T-helper 17 cell (primary cell): ENCODE measurements at regions not wholly inside any gene's neighbourhood (a gene's known extent, or its start where the extent isn't known, plus 50 kb on each side); places are given as distances from the start of the nearest gene placed in this dataset.

ENCODE experiments used
- ATAC-seq: fragments of 150-1000 bp; cut with Tn5 transposase; 2 replicates; pipeline ENCODE4 v1.10.0; 2021; ENCODE audit warnings: mild to moderate bottlenecking, moderate library complexity
- DNase-seq, 3 donors: peaks; one replicate each; pipeline versions ENCODE4 v3.0.0 to v3.0.0-alpha.2; 2020 to 2021
- H3K9me3 ChIP-seq: one replicate; pipeline ENCODE4 v1.7.0; 2013; ENCODE audit warnings: low read length, mild to moderate bottlenecking; ENCODE audit not compliant: control insufficient read depth, poor library complexity, severe bottlenecking
- H3K27ac Mint-ChIP-seq: one replicate; pipeline ENCODE4 v1.8.0; 2022; ENCODE audit warnings: mild to moderate bottlenecking, moderate library complexity, mixed read lengths
- H3K27me3 Mint-ChIP-seq: one replicate; pipeline ENCODE4 v1.8.0; 2022; ENCODE audit warnings: mixed read lengths
- H3K36me3 Mint-ChIP-seq: one replicate; pipeline ENCODE4 v1.8.0; 2022; ENCODE audit warnings: low read depth, mixed read lengths
- H3K4me1 Mint-ChIP-seq: one replicate; pipeline ENCODE4 v1.8.0; 2022; ENCODE audit warnings: mild to moderate bottlenecking, mixed read lengths
- H3K4me3 Mint-ChIP-seq: one replicate; pipeline ENCODE4 v1.8.0; 2022; ENCODE audit warnings: mild to moderate bottlenecking, moderate library complexity, mixed read lengths

DNA sequence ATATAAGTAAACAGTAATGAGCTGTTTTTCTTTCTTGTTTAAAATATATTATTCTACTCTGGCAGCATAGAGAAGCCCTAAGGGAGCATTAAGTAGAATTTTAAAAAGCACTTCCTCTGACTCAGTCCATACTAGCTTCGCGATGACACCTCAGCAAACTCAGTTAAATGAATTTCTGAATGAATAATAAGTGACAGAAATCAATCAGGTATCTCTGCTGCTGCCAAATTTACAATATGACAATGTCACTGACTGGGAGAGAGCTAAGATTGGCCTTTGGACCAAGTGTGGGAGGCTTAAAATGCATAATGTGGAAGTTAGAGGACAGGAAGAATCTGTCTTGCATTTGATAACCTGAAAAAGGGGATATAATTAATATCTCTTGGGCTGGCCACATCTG is 296.1 kb downstream of the HHIPL2 start:
- no peak for ATAC-seq
- H3K4me3 Mint-ChIP-seq, result no peak overlapping the region

DNA sequence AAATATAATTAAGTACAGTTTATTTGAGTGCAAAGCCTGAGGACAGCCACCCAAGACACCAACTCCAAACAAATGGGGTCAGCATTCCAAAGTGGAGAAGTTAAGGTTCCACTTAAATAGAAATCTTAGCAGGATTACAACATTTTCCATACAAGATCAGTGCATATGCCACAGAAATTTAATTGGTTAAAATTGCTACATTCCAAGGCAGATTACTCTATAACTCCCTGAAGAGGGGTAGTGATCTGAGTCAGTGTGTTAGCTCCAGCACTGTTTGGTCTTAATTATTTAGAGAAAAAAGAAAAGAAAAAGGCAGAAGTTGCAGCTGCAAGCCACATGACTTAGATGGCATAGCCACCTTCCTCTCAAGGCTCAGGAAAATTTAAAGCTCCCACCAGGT is 297.5 kb downstream of the HHIPL2 start:
- H3K9me3 ChIP-seq, result no peaks in the 10 kb centered on the region
- peaks cover 4% of the 10 kb centered on the region for H3K27me3 Mint-ChIP-seq
- no peak overlapping the region for H3K4me3 Mint-ChIP-seq
- H3K4me1 Mint-ChIP-seq, result peaks cover 6% of the 10 kb centered on the region
- ATAC-seq (no peak), DNase-seq (no peak)
- H3K27ac Mint-ChIP-seq, result peak overlapping the region; percentile 16
- peaks cover 4% of the 10 kb centered on the region for H3K36me3 Mint-ChIP-seq

More for the DNA sequence above, 296.1 kb downstream of the HHIPL2 start:
- peaks cover 4% of the 10 kb centered on the region for H3K36me3 Mint-ChIP-seq
- H3K9me3 ChIP-seq, result no peaks in the 10 kb centered on the region
- peaks cover 6% of the 10 kb centered on the region for H3K27me3 Mint-ChIP-seq
- DNase-seq, result no peak
- H3K27ac Mint-ChIP-seq, result no peak overlapping the region
- peaks cover 6% of the 10 kb centered on the region for H3K4me1 Mint-ChIP-seq

DNA sequence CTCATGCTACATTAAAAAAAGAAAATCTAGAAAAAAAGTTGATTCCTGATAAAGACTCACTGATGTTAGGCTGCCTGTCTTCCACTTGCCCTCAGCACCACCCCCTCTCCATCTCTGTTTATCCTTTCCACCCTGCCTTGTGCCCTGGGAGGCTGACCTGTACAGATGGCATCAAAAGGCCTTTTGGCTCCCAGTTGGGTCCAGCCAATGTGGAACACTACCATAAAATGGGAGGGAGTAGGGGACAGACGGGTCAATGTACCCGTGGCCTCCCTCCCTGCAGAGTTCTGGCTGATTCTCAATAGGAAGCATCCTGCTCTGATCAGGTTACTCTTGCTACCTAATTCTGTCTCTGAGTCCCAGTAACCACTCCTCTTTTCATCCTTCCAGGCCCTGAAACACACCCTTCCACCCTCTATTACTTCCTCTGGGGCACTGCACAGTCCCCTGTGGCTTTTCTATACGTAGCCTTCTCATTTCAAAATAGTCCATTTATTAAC is 300.0 kb downstream of the HHIPL2 start:
- Mint-ChIP-seq H3K27ac (peak overlapping the region; percentile 22), H3K4me3 (no peak overlapping the region), H3K4me1 (peaks cover 8% of the 10 kb centered on the region), H3K27me3 (peaks cover under 1% of the 10 kb centered on the region), H3K36me3 (peaks cover 2% of the 10 kb centered on the region)
- H3K9me3 ChIP-seq, result no peaks in the 10 kb centered on the region
- ATAC-seq (no peak), DNase-seq (no peak)

DNA sequence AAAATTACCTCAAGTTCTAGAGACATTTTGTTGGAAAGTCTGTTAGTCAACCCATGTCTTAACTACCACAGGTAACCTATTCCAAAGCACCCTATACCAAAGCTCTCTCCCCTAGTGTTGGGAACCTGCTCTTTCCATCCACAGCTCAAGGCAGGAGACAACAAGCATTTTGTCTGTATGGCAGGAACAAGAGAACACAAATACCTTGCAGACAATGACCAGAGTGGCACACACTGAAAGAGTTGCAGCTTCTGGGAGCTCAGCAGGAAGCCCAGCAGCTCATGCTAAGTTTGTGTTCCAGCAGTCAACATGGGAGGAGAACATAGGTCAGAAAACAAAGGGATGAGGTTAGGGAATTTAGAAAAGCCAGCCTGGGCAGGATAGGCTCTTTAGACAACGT is 300.8 kb downstream of the HHIPL2 start:
- Mint-ChIP-seq H3K27me3 (peaks cover 6% of the 10 kb centered on the region), H3K27ac (no peak overlapping the region), H3K36me3 (no peaks in the 10 kb centered on the region), H3K4me3 (peak overlapping the region; percentile 25), H3K4me1 (peaks cover 8% of the 10 kb centered on the region)
- no peaks in the 10 kb centered on the region for H3K9me3 ChIP-seq
- DNase-seq, result no peak
- ATAC-seq, result no peak

DNA sequence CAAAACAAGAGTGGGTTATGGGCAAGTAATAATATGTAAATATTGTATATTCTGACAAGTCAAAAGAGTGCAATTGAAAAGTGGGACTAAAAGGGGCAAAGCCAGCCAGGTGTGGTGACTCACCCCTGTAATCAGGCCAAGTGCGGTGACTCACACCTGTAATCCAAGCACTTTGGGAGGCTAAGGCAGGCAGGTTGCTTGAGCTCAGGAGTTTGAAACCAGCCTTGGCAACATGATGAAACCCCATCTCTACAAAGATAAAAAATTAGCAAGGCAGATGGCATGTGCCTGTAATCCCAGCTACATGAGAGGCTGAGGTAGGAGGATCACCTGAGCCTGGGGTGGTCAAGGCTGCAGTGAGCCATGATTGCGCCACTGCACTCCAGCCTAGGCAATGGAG is 304.0 kb downstream of the HHIPL2 start:
- ATAC-seq, result no peak
- no peak overlapping the region for H3K27ac Mint-ChIP-seq
- H3K9me3 ChIP-seq, result no peaks in the 10 kb centered on the region
- peaks cover 6% of the 10 kb centered on the region for H3K27me3 Mint-ChIP-seq
- no peak for DNase-seq
- H3K36me3 Mint-ChIP-seq, result no peaks in the 10 kb centered on the region
- peaks cover 8% of the 10 kb centered on the region for H3K4me1 Mint-ChIP-seq
- no peak overlapping the region for H3K4me3 Mint-ChIP-seq

DNA sequence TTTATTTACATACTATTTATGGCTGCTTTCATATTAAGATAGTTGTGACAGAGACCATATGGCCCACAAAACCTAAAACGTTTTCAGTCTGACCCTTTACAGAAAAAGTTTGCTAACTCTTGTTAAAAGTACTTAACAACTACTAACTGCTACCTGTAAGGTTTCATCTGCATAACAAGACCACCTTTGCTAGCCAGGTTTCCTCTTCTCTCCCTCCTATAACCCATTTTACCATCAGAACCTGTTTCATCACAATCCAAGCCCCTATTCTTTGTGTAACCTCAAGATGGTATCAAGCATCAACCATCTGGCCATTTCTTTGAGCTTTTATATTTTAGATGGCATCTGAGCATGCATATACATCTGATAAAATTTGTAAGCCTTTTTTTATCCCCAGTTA is 305.4 kb downstream of the HHIPL2 start:
- ATAC-seq, result no peak

DNA sequence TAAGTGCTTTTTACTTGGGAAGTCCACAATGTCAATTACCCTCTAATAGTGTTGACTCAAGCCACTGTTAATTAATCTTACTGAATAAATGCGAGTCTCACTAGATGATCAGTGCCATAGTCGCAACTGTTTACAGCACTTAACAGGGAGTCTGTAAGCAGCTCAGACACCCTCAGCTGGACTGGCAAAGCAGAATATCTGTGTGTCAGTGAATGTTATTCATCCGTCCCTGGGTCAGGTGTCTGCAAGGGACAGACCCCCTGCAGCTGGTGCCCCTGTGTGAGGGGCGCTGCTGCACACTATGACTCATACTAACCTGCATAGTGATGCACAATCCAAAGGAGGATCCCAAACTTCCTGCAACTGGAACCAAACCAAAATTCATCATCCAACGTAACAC is 306.5 kb downstream of the HHIPL2 start:
- Mint-ChIP-seq H3K4me3 (no peak overlapping the region), H3K27me3 (peaks cover 11% of the 10 kb centered on the region), H3K27ac (no peak overlapping the region), H3K36me3 (no peaks in the 10 kb centered on the region), H3K4me1 (peaks cover 2% of the 10 kb centered on the region)
- no peak for DNase-seq
- no peaks in the 10 kb centered on the region for H3K9me3 ChIP-seq
- no peak for ATAC-seq

More for the DNA sequence above, 305.4 kb downstream of the HHIPL2 start:
- Mint-ChIP-seq H3K27me3 (peaks cover 8% of the 10 kb centered on the region), H3K27ac (no peak overlapping the region), H3K4me1 (peaks cover 2% of the 10 kb centered on the region), H3K4me3 (no peak overlapping the region), H3K36me3 (no peaks in the 10 kb centered on the region)
- no peaks in the 10 kb centered on the region for H3K9me3 ChIP-seq
- no peak for DNase-seq

DNA sequence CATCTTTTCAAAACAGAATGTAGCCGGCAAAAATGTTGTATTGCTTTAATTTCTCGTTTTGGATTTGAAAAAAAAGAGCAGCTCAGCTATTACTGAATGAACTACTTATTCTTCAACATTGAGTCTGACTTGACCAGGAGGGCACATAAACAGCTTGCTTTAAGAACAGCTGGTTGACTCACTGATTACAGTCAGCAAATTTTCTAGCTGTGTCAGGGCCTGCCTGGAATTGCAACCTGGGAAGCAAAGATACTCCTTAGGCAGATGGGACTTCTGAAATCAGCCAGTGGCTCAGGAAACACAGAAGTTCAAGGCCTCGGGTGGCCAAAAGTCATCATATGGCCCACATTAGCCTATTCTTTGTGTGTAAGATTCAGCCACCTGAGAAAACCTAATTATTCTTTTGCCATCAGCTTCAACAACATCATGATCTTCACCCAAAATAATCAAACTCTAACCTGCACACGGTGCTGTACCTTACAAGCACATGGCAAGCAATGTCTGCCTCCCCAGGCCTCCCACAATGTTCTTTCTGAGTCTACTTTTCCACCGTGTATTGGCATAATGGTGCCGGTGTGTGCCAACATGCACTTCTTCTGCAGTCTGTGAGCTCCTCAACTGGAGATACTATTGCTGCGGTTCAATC is 307.2 kb downstream of the HHIPL2 start:
- H3K9me3 ChIP-seq, result no peaks in the 10 kb centered on the region
- Mint-ChIP-seq H3K27me3 (peaks cover 13% of the 10 kb centered on the region), H3K36me3 (no peaks in the 10 kb centered on the region), H3K4me3 (no peak overlapping the region), H3K27ac (no peak overlapping the region), H3K4me1 (peaks cover 2% of the 10 kb centered on the region)
- ATAC-seq (no peak), DNase-seq (no peak)

DNA sequence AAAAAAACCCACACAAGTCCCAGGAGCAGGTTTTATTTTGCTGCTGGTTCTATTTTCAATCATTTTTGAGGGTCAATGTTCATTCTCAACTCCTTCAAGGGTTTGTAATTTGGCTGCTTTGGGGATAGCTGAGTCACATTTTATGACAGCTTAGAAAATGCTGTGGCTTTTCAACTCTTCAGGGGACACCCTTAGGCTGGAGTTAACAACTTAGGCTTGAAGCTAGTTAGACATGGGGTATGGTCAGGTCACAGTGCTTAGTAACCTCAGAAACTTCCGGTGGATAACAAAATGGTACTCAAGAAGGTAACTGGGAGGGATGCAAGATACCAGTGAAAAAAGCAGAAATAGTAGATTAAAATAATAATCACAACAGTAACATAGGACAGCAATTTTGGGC is 308.8 kb downstream of the HHIPL2 start:
- H3K27me3 Mint-ChIP-seq, result peaks cover 19% of the 10 kb centered on the region
- H3K9me3 ChIP-seq, result no peaks in the 10 kb centered on the region
- ATAC-seq (no peak), DNase-seq (no peak)
- no peak overlapping the region for H3K27ac Mint-ChIP-seq
- H3K4me3 Mint-ChIP-seq, result no peak overlapping the region
- H3K36me3 Mint-ChIP-seq, result no peaks in the 10 kb centered on the region
- peaks cover 2% of the 10 kb centered on the region for H3K4me1 Mint-ChIP-seq

DNA sequence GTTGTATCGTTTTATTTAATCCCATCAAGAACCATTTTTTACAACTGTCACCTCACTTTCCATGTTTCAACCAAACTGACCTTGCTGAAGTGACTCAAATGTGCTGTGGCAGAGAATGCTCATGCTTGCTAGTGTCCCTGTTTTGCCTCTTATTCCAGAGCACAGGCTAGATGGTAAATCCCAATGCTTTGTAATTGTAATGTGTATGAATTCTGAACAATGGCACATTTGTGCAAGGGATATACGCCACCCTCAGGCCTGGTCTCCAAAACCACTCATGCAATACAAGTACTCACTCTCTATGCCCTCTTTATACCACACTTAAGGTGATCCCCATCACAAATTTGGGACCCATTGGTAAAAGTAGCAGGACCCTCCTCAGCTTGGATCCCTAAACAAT is 313.6 kb downstream of the HHIPL2 start:
- no peak overlapping the region for H3K27ac Mint-ChIP-seq
- H3K4me1 Mint-ChIP-seq, result no peaks in the 10 kb centered on the region

DNA sequence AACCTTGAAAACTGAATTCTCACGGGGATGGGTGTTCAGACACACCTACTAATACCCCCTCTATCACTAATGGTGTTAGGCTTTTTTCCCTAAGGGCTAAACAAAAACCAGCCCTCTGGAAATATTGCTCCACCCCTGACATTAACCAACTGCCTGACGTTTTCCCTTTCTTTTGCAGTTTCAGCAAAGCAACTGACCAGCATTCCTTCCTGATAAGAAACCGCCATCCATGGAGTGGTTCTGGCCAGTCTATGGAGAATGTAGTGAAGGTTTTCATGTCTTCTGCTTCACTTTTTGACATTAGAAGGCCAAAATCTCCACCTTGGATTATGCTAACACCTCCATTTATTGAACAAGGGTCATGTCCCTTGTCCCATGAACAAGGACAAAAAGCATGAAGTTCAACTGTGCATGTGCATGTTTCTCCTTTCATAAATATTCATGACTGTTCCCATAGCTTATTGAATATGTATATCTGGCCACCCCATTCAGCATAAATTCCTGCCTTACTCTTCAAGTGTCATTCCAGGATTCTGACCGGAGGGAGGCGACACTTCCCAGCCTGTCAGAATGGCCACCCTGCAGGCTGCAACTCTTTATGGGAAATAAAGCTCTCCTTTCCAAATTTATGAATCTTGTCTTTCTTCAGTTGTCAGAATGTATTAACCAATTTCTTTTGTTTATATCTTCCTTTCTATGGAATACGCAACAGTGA is 314.3 kb downstream of the HHIPL2 start:
- DNase-seq (no peak), ATAC-seq (no peak)
- Mint-ChIP-seq H3K36me3 (no peaks in the 10 kb centered on the region), H3K4me1 (no peaks in the 10 kb centered on the region), H3K4me3 (no peak overlapping the region), H3K27ac (no peak overlapping the region), H3K27me3 (peaks cover 17% of the 10 kb centered on the region)
- no peaks in the 10 kb centered on the region for H3K9me3 ChIP-seq

More for the DNA sequence above, 313.6 kb downstream of the HHIPL2 start:
- Mint-ChIP-seq H3K4me3 (no peak overlapping the region), H3K27me3 (peaks cover 17% of the 10 kb centered on the region), H3K36me3 (no peaks in the 10 kb centered on the region)
- no peaks in the 10 kb centered on the region for H3K9me3 ChIP-seq
- no peak for ATAC-seq
- DNase-seq, result no peak

DNA sequence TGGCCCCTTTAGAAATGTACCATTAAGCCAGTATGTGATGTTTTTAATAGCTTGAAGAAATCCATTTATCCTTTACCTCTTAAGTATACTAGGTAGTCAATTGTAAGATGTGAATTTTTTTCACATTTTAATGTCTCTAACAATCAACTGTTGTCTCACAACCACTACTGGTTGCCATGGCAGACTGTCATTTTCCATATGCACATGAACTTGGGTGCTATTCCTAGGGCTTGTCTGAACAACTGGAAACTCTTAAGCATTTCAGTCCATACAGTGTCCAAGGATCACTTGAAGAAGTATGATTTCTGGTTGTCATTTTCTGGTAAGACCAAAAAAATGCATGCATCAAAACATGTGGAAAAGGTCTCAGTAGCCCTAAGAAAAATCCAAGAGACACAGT is 315.1 kb downstream of the HHIPL2 start:
- H3K4me3 Mint-ChIP-seq, result no peak overlapping the region
- no peaks in the 10 kb centered on the region for H3K36me3 Mint-ChIP-seq
- H3K9me3 ChIP-seq, result no peaks in the 10 kb centered on the region
- H3K4me1 Mint-ChIP-seq, result no peaks in the 10 kb centered on the region
- DNase-seq (no peak), ATAC-seq (no peak)
- no peak overlapping the region for H3K27ac Mint-ChIP-seq
- peaks cover 17% of the 10 kb centered on the region for H3K27me3 Mint-ChIP-seq

DNA sequence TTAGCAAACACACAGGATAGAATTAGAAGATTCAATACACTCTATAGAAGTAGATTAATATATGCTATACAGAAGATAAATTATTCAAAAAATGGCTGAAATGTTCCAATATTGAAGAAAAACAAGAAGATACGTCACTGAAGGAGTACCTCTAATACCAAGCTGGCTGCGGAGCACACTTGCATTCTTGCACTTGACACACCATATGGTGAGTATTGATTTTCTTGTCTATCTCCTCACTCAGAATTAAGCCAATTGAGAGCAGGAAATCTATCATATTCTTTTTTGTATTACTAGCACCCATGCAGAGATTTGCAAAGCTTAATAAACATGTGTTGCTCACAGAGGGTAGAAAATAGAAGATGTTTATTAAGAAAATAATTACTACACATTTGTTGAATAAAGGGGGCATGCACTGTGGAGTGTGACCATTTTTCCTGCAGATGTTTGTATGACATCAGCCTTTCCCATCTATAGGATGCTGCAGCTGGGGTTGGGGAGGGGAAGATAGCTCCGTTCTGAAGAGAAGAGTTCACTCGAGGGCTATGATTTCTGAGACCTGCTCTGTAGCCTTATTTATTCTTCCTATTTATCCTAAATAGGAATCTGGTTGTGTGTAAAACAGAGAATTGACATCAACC is 318.1 kb downstream of the HHIPL2 start:
- Mint-ChIP-seq H3K4me1 (no peaks in the 10 kb centered on the region), H3K27ac (no peak overlapping the region), H3K4me3 (no peak overlapping the region), H3K27me3 (peaks cover 11% of the 10 kb centered on the region), H3K36me3 (peaks cover 2% of the 10 kb centered on the region)
- no peaks in the 10 kb centered on the region for H3K9me3 ChIP-seq
- ATAC-seq (no peak), DNase-seq (no peak)
